ENCODE measurements at regions not wholly inside any gene's neighbourhood (a gene's known extent, or its start where the extent isn't known, plus 50 kb on each side); places are given as distances from the start of the nearest gene placed in this dataset.
"Not testable (repeated sequence)": the region's sequence is repeated elsewhere in the genome, so short reads cannot be mapped to it uniquely, and the experiment has no call there.

- no peak for DNase-seq
Measured at GRCh38 chr14:58907803-58908202, 270.0 kb downstream of the DACT1 start.

- no peak for DNase-seq
Measured at GRCh38 chr14:58912287-58912686, 274.5 kb downstream of the DACT1 start.

- no peak for DNase-seq
Measured at GRCh38 chr14:58912799-58913432, 275.2 kb downstream of the DACT1 start.

GRCh38 chr14:58914279-58914855, 274.1 kb upstream of the DAAM1 start:
- no peak for DNase-seq

- no peak for DNase-seq
Measured at GRCh38 chr14:58915646-58916045, 272.8 kb upstream of the DAAM1 start.

GRCh38 chr14:58918066-58918738, 270.3 kb upstream of the DAAM1 start:
- DNase-seq: no peak

- no peak for DNase-seq
Measured at GRCh38 chr14:58919217-58919616, 269.2 kb upstream of the DAAM1 start.

GRCh38 chr14:58920230-58920629, 268.2 kb upstream of the DAAM1 start:
- no peak for DNase-seq

- not testable (repeated sequence) for DNase-seq
Measured at GRCh38 chr14:58922201-58922940, 266.1 kb upstream of the DAAM1 start.

- no peak for DNase-seq
Measured at GRCh38 chr14:58923751-58924405, 264.6 kb upstream of the DAAM1 start.

- no peak for DNase-seq
Measured at GRCh38 chr14:58941629-58942028, 246.8 kb upstream of the DAAM1 start.

GRCh38 chr14:58942516-58942915, 246.0 kb upstream of the DAAM1 start:
- no peak for DNase-seq

GRCh38 chr14:58944343-58944967, 244.0 kb upstream of the DAAM1 start:
- DNase-seq: no peak

GRCh38 chr14:58944968-58945356, 243.5 kb upstream of the DAAM1 start:
- no peak for DNase-seq

GRCh38 chr14:58946431-58946830, 242.0 kb upstream of the DAAM1 start:
- DNase-seq: no peak

- no peak for DNase-seq
Measured at GRCh38 chr14:58947156-58947555, 241.3 kb upstream of the DAAM1 start.

- no peak for DNase-seq
Measured at GRCh38 chr14:58947814-58948445, 240.5 kb upstream of the DAAM1 start.

- DNase-seq: no peak
Measured at GRCh38 chr14:58950555-58950954, 237.9 kb upstream of the DAAM1 start.

- DNase-seq: no peak
Measured at GRCh38 chr14:58951143-58951542, 237.3 kb upstream of the DAAM1 start.

- no peak for DNase-seq
Measured at GRCh38 chr14:58954052-58954451, 234.4 kb upstream of the DAAM1 start.

GRCh38 chr14:58954901-58955861, 233.3 kb upstream of the DAAM1 start:
- peak; percentile 17 to 33 for DNase-seq
